H1 (cell line): ENCODE measurements at regions not wholly inside any gene's neighbourhood (a gene's known extent, or its start where the extent isn't known, plus 50 kb on each side); places are given as distances from the start of the nearest gene placed in this dataset.

Experiments used
- ASH2L ChIP-seq: fragments of 200-600, 300-600 bp; sonication (generic); IDR thresholded peaks from one replicate; pipeline ENCODE4 v1.7.1; 2017; ENCODE audit warnings: low read length
- EGR1 ChIP-seq: IDR thresholded peaks from 2 replicates; pipeline ENCODE4 v1.6.1; 2011; ENCODE audit warnings: low read depth, low read length, borderline replicate concordance
- HDAC6 ChIP-seq: IDR thresholded peaks from one replicate; pipeline ENCODE4 v1.7.1; 2012; ENCODE audit warnings: low read depth, mild to moderate bottlenecking, inconsistent platforms, low read length, moderate library complexity
- YY1 ChIP-seq: IDR thresholded peaks from 2 replicates; pipeline ENCODE4 v1.6.1; 2011; ENCODE audit warnings: low read depth, mild to moderate bottlenecking, low read length
- TF ChIP-seq, protein P1 (sequence below), 3 experiments: IDR thresholded peaks; 1 replicate in 2 of 3; 2 replicates in 1 of 3; pipeline versions ENCODE4 v1.5.1 to v1.6.1; 2011; ENCODE audit warnings: low read length in 3 of 3, mild to moderate bottlenecking in 3 of 3, inconsistent platforms in 2 of 3, low read depth in 1 of 3, moderate library complexity in 1 of 3; ENCODE audit not compliant: insufficient read depth in 1 of 3; ENCODE audit errors: control extremely low read depth in 1 of 3

DNA sequence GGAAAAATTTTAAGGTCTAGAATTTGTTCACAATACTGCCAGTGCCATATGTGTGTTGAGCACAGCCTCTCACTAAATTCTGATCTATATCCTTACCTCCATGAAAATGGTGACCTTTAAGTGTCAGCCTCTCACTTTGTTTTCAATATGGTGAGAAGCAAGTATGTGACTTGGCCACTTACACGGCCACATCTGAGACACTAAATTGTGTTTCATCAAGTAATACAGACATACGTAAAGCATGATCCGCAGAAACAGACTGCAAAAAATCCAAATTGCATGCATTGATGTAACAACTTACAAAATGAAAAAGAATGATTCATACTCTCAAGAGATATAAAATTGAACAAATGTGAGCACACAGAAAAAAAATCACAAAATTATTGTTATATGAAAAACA, 55.2 kb upstream of the UGP2 start (continued):
- TF ChIP-seq ASH2L (no peak), YY1 (no peak), HDAC6 (no peak), EGR1 (no peak)
- TF ChIP-seq, protein P1, sequence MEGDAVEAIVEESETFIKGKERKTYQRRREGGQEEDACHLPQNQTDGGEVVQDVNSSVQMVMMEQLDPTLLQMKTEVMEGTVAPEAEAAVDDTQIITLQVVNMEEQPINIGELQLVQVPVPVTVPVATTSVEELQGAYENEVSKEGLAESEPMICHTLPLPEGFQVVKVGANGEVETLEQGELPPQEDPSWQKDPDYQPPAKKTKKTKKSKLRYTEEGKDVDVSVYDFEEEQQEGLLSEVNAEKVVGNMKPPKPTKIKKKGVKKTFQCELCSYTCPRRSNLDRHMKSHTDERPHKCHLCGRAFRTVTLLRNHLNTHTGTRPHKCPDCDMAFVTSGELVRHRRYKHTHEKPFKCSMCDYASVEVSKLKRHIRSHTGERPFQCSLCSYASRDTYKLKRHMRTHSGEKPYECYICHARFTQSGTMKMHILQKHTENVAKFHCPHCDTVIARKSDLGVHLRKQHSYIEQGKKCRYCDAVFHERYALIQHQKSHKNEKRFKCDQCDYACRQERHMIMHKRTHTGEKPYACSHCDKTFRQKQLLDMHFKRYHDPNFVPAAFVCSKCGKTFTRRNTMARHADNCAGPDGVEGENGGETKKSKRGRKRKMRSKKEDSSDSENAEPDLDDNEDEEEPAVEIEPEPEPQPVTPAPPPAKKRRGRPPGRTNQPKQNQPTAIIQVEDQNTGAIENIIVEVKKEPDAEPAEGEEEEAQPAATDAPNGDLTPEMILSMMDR (IDR thresholded peaks at IDR 0.05; ENCODE audit: control extremely low read depth in 1 of 3, insufficient read depth in 1 of 3, low read depth in 1 of 3, low read length in 3 of 3) = no peak
